ENCODE measurements at regions not wholly inside any gene's neighbourhood (a gene's known extent, or its start where the extent isn't known, plus 50 kb on each side); places are given as distances from the start of the nearest gene placed in this dataset.
"Not testable (repeated sequence)": the region's sequence is repeated elsewhere in the genome, so short reads cannot be mapped to it uniquely, and the experiment has no call there.

- DNase-seq = no peak
These were observed 796.2 kb upstream of the EPHA7 start for GRCh38 chr6:94215552-94215951.

GRCh38 chr6:94213226-94213625 is 793.9 kb upstream of the EPHA7 start:
- DNase-seq = no peak

- DNase-seq = no peak
These were observed 777.5 kb upstream of the EPHA7 start for GRCh38 chr6:94196891-94197290.

- DNase-seq = no peak
These were observed 770.7 kb upstream of the EPHA7 start for GRCh38 chr6:94190030-94190429.

- DNase-seq = no peak
These were observed 765.5 kb upstream of the EPHA7 start for GRCh38 chr6:94184666-94185464.

GRCh38 chr6:94177429-94177828 is 758.1 kb upstream of the EPHA7 start:
- DNase-seq = no peak

GRCh38 chr6:94175465-94175864 is 756.1 kb upstream of the EPHA7 start:
- no peak for DNase-seq

- DNase-seq = no peak
These were observed 744.5 kb upstream of the EPHA7 start for GRCh38 chr6:94163877-94164276.

- DNase-seq = no peak
These were observed 731.5 kb upstream of the EPHA7 start for GRCh38 chr6:94150886-94151285.

- DNase-seq = no peak
These were observed 725.4 kb upstream of the EPHA7 start for GRCh38 chr6:94144807-94145206.

- DNase-seq = not testable (repeated sequence)
These were observed 717.8 kb upstream of the EPHA7 start for GRCh38 chr6:94137178-94137577.

- DNase-seq = no peak
These were observed 713.7 kb upstream of the EPHA7 start for GRCh38 chr6:94133106-94133505.

GRCh38 chr6:94131271-94131670 is 711.9 kb upstream of the EPHA7 start:
- no peak for DNase-seq

GRCh38 chr6:94130478-94130877 is 711.1 kb upstream of the EPHA7 start:
- DNase-seq = no peak

- DNase-seq = no peak
These were observed 710.6 kb upstream of the EPHA7 start for GRCh38 chr6:94129926-94130325.

GRCh38 chr6:94127716-94128115 is 708.4 kb upstream of the EPHA7 start:
- DNase-seq = no peak

GRCh38 chr6:94124333-94124732 is 705.0 kb upstream of the EPHA7 start:
- no peak for DNase-seq

- no peak for DNase-seq
These were observed 701.7 kb upstream of the EPHA7 start for GRCh38 chr6:94121094-94121493.

- no peak for DNase-seq
These were observed 679.7 kb upstream of the EPHA7 start for GRCh38 chr6:94099072-94099471.

GRCh38 chr6:94095961-94096360 is 676.6 kb upstream of the EPHA7 start:
- DNase-seq = no peak

GRCh38 chr6:94089941-94090340 is 670.6 kb upstream of the EPHA7 start:
- no peak for DNase-seq

- no peak for DNase-seq
These were observed 669.5 kb upstream of the EPHA7 start for GRCh38 chr6:94088870-94089269.

GRCh38 chr6:94074764-94075163 is 655.4 kb upstream of the EPHA7 start:
- no peak for DNase-seq

- DNase-seq = no peak
These were observed 652.5 kb upstream of the EPHA7 start for GRCh38 chr6:94071835-94072234.

Measured in skin of body (tissue), 1 donor.